A673 (cell line): ENCODE measurements at regions not wholly inside any gene's neighbourhood (a gene's known extent, or its start where the extent isn't known, plus 50 kb on each side); places are given as distances from the start of the nearest gene placed in this dataset.

Experiments used
- BruUV-seq: library from RNA; stranded (reverse); fragments of 400-500 nt; replicated peaks from 2 replicates; lab custom pipeline; 2021; lab: Mats Ljungman, UMichigan
- CTCF ChIA-PET: fragments of 300-600 bp; sonication (Branson Sonifier 250); formaldehyde crosslinking; loops from one replicate; lab custom pipeline; 2022; ENCODE audit warnings: antibody characterized with exemption; lab: Charles Lee
- POLR2A ChIA-PET: fragments of 300-600 bp; sonication (Branson Sonifier 250); formaldehyde crosslinking; loops from one replicate; lab custom pipeline; 2022; ENCODE audit warnings: antibody characterized with exemption; ENCODE audit not compliant: low non-redundant PET; lab: Charles Lee
- DNase-seq: peaks from one replicate; pipeline ENCODE4 v3.0.0-alpha.2; 2015; ENCODE audit warnings: low spot score
- H3K27ac ChIP-seq: fragments of 200-600 bp; sonication (generic); 2 replicates; pipeline ENCODE4 v1.5.1; 2016; ENCODE audit warnings: mixed run types, low read depth, mild to moderate bottlenecking, mixed read lengths, antibody characterized with exemption, low read length; ENCODE audit not compliant: poor library complexity, severe bottlenecking
- H3K27me3 ChIP-seq: fragments of 200-600 bp; sonication (generic); replicated peaks from 2 replicates; pipeline ENCODE4 v1.6.1; 2017; ENCODE audit warnings: mixed run types, low read depth, mild to moderate bottlenecking, mixed read lengths, antibody characterized with exemption, low read length; ENCODE audit not compliant: insufficient read depth, poor library complexity
- H3K36me3 ChIP-seq: fragments of 200-600 bp; sonication (generic); 2 replicates; pipeline ENCODE4 v1.6.1; 2016; ENCODE audit warnings: mixed run types, mild to moderate bottlenecking, mixed read lengths, antibody characterized with exemption, low read length; ENCODE audit not compliant: insufficient read depth, poor library complexity, severe bottlenecking
- H3K4me1 ChIP-seq: fragments of 200-600 bp; sonication (generic); 2 replicates; pipeline ENCODE4 v1.6.1; 2017; ENCODE audit warnings: mixed run types, mild to moderate bottlenecking, mixed read lengths, antibody characterized with exemption, low read length; ENCODE audit not compliant: insufficient read depth, poor library complexity, severe bottlenecking
- H3K4me3 ChIP-seq: fragments of 200-600 bp; sonication (generic); 2 replicates; pipeline ENCODE4 v1.5.1; 2016; ENCODE audit warnings: low read depth, mixed run types, mild to moderate bottlenecking, mixed read lengths, low read length; ENCODE audit not compliant: poor library complexity, severe bottlenecking
- H3K9me3 ChIP-seq: fragments of 200-600 bp; sonication (generic); 2 replicates; pipeline ENCODE4 v1.6.1; 2016; ENCODE audit warnings: mixed run types, low read depth, mild to moderate bottlenecking, mixed read lengths, antibody characterized with exemption, low read length; ENCODE audit not compliant: poor library complexity, severe bottlenecking
- EZH2 ChIP-seq: fragments of 200-600 bp; sonication (generic); IDR thresholded peaks from 2 replicates; pipeline ENCODE4 v1.6.1; 2017; ENCODE audit warnings: borderline replicate concordance, low read depth, mild to moderate bottlenecking, mixed read lengths, antibody characterized with exemption, low read length; ENCODE audit not compliant: poor library complexity, severe bottlenecking
- intact Hi-C: fragments of 100-400 bp; cut with micrococcal nuclease; formaldehyde crosslinking; loops from one replicate; pipeline ENCODE4 v1.10.0; 2022; ENCODE audit not compliant: unreplicated experiment
- TF ChIP-seq, protein P1 (sequence below): fragments of 300-800, 200-600 bp; sonication (generic); conservative IDR thresholded peaks from 2 replicates; pipeline ENCODE4 v1.5.1; 2017; ENCODE audit warnings: low read depth, mild to moderate bottlenecking, antibody characterized with exemption, low read length, moderate library complexity, mixed read lengths

DNA sequence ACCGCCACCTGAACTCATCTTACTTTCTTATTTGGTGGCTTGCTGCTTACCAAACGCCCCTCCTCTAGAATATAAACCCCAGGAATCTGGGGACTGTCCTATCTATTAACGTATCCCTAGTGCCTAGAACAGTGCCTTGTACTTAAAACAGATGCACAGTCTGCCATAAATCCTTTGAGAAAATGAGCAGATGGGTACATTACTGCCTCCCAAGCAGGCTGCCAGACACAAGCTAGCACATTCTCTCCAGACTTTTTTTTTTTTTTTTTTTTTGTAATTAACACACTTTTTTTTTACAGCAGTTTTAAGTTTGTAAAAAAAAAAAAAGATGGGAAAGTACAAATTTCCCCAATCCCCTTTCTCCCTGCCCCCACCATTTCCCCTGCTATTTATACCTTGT, 57.3 kb upstream of the RPL38 start:
- ChIA-PET POLR2A (no interaction called here), CTCF (no interaction called here)
- Histone ChIP-seq H3K36me3 (no peaks in the 10 kb centered on the region), H3K4me3 (no peak overlapping the region), H3K4me1 (no peaks in the 10 kb centered on the region), H3K9me3 (peaks cover 23% of the 10 kb centered on the region), H3K27ac (no peak overlapping the region), H3K27me3 (no peaks in the 10 kb centered on the region)
- TF ChIP-seq, protein P1, sequence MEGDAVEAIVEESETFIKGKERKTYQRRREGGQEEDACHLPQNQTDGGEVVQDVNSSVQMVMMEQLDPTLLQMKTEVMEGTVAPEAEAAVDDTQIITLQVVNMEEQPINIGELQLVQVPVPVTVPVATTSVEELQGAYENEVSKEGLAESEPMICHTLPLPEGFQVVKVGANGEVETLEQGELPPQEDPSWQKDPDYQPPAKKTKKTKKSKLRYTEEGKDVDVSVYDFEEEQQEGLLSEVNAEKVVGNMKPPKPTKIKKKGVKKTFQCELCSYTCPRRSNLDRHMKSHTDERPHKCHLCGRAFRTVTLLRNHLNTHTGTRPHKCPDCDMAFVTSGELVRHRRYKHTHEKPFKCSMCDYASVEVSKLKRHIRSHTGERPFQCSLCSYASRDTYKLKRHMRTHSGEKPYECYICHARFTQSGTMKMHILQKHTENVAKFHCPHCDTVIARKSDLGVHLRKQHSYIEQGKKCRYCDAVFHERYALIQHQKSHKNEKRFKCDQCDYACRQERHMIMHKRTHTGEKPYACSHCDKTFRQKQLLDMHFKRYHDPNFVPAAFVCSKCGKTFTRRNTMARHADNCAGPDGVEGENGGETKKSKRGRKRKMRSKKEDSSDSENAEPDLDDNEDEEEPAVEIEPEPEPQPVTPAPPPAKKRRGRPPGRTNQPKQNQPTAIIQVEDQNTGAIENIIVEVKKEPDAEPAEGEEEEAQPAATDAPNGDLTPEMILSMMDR, result no peak
- no peak for TF ChIP-seq EZH2
- no TSS peak for BruUV-seq
- DNase-seq, result no peak
- intact Hi-C loops, result no loop called here

DNA sequence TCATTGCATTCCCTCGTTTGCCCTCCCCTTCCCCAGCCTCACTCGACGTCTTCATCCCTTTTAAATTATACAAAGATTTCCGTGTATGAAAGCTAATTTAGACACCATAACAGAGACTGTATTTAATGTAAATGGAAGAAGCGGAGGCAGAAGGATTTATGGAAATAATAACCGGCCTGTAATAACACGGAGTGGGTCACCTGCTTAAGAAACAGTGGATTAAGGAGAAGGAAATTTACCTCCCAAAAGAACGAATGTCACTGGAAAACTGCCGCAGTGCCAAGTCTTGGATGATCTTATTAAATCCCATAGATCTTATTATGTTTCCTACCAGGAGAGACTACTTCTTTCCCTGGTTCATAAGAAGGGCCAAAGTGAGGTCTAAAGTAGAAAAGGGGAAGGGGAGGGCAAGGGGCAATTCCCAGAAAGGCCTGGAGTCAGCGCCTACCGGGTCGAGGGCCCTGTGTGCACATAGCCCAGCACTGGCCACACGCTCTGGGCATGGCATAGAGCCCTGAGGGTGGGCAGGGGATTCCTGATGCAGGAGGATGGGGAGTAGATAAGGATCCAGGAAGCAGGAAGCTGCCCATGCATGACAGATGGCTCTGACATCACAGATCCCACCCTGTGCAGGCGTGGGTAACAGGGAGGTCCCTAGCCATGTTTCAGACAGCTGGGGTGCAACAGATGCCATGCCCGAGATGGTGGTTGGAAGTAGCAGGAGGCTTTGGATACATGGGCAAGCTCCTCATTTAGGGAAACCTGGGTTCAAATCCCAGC, 56.2 kb upstream of the RPL38 start:
- H3K36me3 ChIP-seq, result no peaks in the 10 kb centered on the region
- H3K9me3 ChIP-seq, result peaks cover 15% of the 10 kb centered on the region
- no peak for DNase-seq
- no peaks in the 10 kb centered on the region for H3K4me1 ChIP-seq
- no TSS peak for BruUV-seq
- no peak overlapping the region for H3K27ac ChIP-seq
- H3K4me3 ChIP-seq, result no peak overlapping the region
- ChIA-PET POLR2A (no interaction called here), CTCF (no interaction called here)
- TF ChIP-seq EZH2, result no peak
- TF ChIP-seq, protein P1, result no peak
- intact Hi-C loops, result no loop called here
- no peaks in the 10 kb centered on the region for H3K27me3 ChIP-seq

DNA sequence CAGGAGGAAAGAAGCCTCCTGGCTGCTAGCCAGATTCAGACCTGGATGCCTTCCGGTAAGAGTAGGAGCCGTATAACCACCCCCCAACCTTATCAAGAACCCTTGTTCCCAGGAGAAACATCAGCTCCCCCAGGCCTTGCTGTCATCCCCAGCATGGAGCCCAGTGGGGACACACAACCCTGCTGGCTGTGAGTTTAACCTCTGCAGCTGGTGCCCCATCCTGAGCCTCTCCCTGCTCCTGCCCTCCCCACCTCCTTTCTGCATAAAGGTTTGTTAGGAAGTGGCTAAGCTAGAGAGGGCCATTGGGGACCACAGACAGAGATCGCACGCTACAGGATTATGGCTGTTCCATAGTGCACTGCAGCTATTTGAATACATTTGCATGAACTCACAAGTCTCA, 55.5 kb upstream of the RPL38 start:
- CTCF ChIA-PET, result no interaction called here
- POLR2A ChIA-PET, result no interaction called here
- H3K36me3 ChIP-seq, result no peaks in the 10 kb centered on the region
- no peaks in the 10 kb centered on the region for H3K27me3 ChIP-seq
- BruUV-seq, result no TSS peak
- peaks cover 10% of the 10 kb centered on the region for H3K9me3 ChIP-seq
- DNase-seq, result no peak
- no peak overlapping the region for H3K27ac ChIP-seq
- no peak overlapping the region for H3K4me3 ChIP-seq
- intact Hi-C loops, result no loop called here
- TF ChIP-seq, protein P1, result no peak
- no peak for TF ChIP-seq EZH2
- no peaks in the 10 kb centered on the region for H3K4me1 ChIP-seq
